Transverse colon (tissue), 4 donors: ENCODE measurements at regions not wholly inside any gene's neighbourhood (a gene's known extent, or its start where the extent isn't known, plus 50 kb on each side); places are given as distances from the start of the nearest gene placed in this dataset.

Source experiments
- DNase-seq: peaks from one replicate; pipeline ENCODE4 v3.0.0-alpha.2; 2019
- H3K27ac ChIP-seq, 4 donors: fragments of 200-600 bp; sonication (generic); 2 replicates each; pipeline ENCODE4 v1.5.1; 2016 to 2018; ENCODE audit warnings: inconsistent platforms in 4 of 4
- H3K27me3 ChIP-seq: fragments of 200-600 bp; sonication (generic); 2 replicates; pipeline ENCODE4 v1.5.1; 2017; ENCODE audit warnings: inconsistent platforms
- H3K36me3 ChIP-seq, 4 donors: fragments of 200-600 bp; sonication (generic); 2 replicates each; pipeline ENCODE4 v1.5.1; 2017 to 2019; ENCODE audit warnings: inconsistent platforms in 4 of 4
- H3K4me1 ChIP-seq, 4 donors: fragments of 200-600 bp; sonication (generic); 2 replicates each; pipeline ENCODE4 v1.5.1; 2017 to 2020; ENCODE audit warnings: inconsistent platforms in 4 of 4
- H3K4me3 ChIP-seq, 4 donors: fragments of 200-600 bp; sonication (generic); 1 replicate in 1 of 4; 2 replicates in 3 of 4; pipeline versions ENCODE4 v1.5.1 to v1.6.1; 2017 to 2019; ENCODE audit warnings: inconsistent platforms in 4 of 4
- H3K9me3 ChIP-seq, 2 donors: fragments of 200-600 bp; sonication (generic); 2 replicates each; pipeline ENCODE4 v1.5.1; 2017 to 2019; ENCODE audit warnings: inconsistent platforms in 2 of 2
- CTCF ChIP-seq, 5 experiments: fragments of 200-600 bp in 3 of 5; fragments of 450-650 bp in 2 of 5; sonication (generic) in 3 of 5; IDR thresholded peaks; 1 replicate in 2 of 5; 2 replicates in 3 of 5; pipeline ENCODE4 v1.5.1; 2016 to 2017; ENCODE audit warnings: antibody characterized with exemption in 5 of 5, inconsistent platforms in 3 of 5, mild to moderate bottlenecking in 2 of 5, moderate library complexity in 1 of 5
- EP300 ChIP-seq: sonication (generic); formaldehyde crosslinking; IDR thresholded peaks from one replicate; pipeline ENCODE4 v1.6.1; 2017; ENCODE audit warnings: antibody characterized with exemption, low read depth
- POLR2A ChIP-seq: fragments of 450-650 bp; IDR thresholded peaks from one replicate; pipeline ENCODE4 v1.6.1; 2016; ENCODE audit warnings: antibody characterized with exemption, mild to moderate bottlenecking, moderate library complexity
- POLR2AphosphoS5 ChIP-seq, 3 donors: sonication (generic); formaldehyde crosslinking; IDR thresholded peaks; one replicate each; pipeline ENCODE4 v1.6.1; 2016; ENCODE audit warnings: antibody characterized with exemption in 3 of 3
- WGBS, 2 donors: methylation state at CpG; one replicate each; pipeline ENCODE4 v1.1.5; 2018; ENCODE audit warnings: low coverage in 1 of 2; 5-methylcytosine and 5-hydroxymethylcytosine counted together
- in situ Hi-C, 4 donors: fragments of 200-750 bp; cut with MboI; loops; one replicate each; pipeline versions ENCODE4 v1.15.0 to v1.15.1; 2017; ENCODE audit warnings: low sequenced_read_pairs in 3 of 4, low pct_ligation_motif_present in 1 of 4, low pct_unique_long_range_greater_than_20kb in 1 of 4
- intact Hi-C: fragments of 100-400 bp; cut with DNase I; formaldehyde crosslinking; loops from one replicate; pipeline ENCODE4 v1.15.1; 2023; ENCODE audit warnings: low total_unique reads

DNA sequence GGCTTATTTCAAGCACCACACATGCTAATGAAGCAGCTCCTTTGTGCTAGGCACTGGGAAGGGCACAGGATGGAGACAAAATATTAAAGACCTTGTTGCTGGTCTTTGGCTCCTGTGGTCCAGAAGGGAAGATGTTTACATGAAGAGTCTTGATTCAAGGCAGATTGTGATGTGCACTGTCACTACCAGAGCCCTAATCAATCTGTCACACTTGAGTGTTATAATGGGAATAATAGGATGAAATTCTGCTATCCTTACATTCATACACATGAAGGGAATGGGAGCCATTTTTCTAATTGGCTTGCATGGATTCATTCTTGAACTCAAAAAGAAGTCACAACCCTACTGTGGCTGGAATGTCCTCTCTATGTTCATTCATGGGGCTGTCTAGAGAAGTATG is 203.0 kb downstream of the SEC61B start:
- H3K27me3 ChIP-seq, result no peaks in the 10 kb centered on the region
- H3K4me1 ChIP-seq, result no peaks in the 10 kb centered on the region
- TF ChIP-seq POLR2AphosphoS5 (IDR thresholded peaks at IDR 0.05), result no peak
- no peak for TF ChIP-seq CTCF (IDR thresholded peaks at IDR 0.05)
- no peak for TF ChIP-seq POLR2A
- no peak for TF ChIP-seq EP300
- intact Hi-C loops (no loop called here), in situ Hi-C loops (loop anchor here in 1 of 4 donors (25.0 kb wide), 1 partner anchor 88 kb away; no protein-coding TSS in a partner anchor)
- H3K4me3 ChIP-seq, result no peak overlapping the region
- H3K27ac ChIP-seq, result no peak overlapping the region
- no peak for DNase-seq
- no peaks in the 10 kb centered on the region for H3K9me3 ChIP-seq
- no peaks in the 10 kb centered on the region for H3K36me3 ChIP-seq

- H3K4me1 ChIP-seq, result no peaks in the 10 kb centered on the region
- no peak for DNase-seq
- intact Hi-C loops, result no loop called here
- H3K27ac ChIP-seq, result no peak overlapping the region
- WGBS, 2 donors, result 11 to 26% methylated on average over 1 of the region's 1 CpG
- H3K36me3 ChIP-seq, result no peaks in the 10 kb centered on the region
- no peaks in the 10 kb centered on the region for H3K9me3 ChIP-seq
- H3K27me3 ChIP-seq, result no peaks in the 10 kb centered on the region
- TF ChIP-seq POLR2A, result no peak
- TF ChIP-seq CTCF (IDR thresholded peaks at IDR 0.05), result no peak
- no peak for TF ChIP-seq EP300
- TF ChIP-seq POLR2AphosphoS5 (IDR thresholded peaks at IDR 0.05), result no peak
- in situ Hi-C loops, result loop anchor here in 1 of 4 donors (25.0 kb wide), 1 partner anchor 89 kb away; no protein-coding TSS in a partner anchor
- H3K4me3 ChIP-seq, result no peak overlapping the region
Measured at GRCh38 chr9:99425923-99426842, 204.1 kb downstream of the SEC61B start.

DNA sequence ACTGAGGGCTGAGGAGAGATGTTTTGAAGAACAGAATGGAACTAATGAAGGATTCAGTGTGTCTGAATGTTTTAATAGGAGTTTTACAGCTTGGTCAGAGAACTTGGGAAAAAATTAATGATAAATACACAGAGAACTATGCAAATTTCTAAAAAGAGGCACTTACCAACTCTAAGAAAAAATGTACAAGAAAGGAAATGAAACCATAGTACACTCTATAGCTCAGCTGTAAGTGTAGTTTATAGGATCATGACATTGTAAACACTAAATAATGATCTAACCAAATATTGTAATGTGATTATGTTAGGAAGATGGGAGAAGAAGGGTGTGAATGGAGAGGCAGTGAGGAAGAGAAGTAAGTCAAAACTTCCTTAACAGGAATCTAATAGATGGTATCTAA is 205.2 kb downstream of the SEC61B start:
- no peak for DNase-seq
- H3K4me1 ChIP-seq, result no peaks in the 10 kb centered on the region
- H3K27ac ChIP-seq, result no peak overlapping the region
- in situ Hi-C loops (loop anchor here in 1 of 4 donors (25.0 kb wide), 1 partner anchor 90 kb away; no protein-coding TSS in a partner anchor), intact Hi-C loops (no loop called here)
- H3K27me3 ChIP-seq, result no peaks in the 10 kb centered on the region
- TF ChIP-seq EP300, result no peak
- no peak for TF ChIP-seq POLR2A
- no peak for TF ChIP-seq CTCF (IDR thresholded peaks at IDR 0.05)
- TF ChIP-seq POLR2AphosphoS5 (IDR thresholded peaks at IDR 0.05), result no peak
- H3K9me3 ChIP-seq, result no peaks in the 10 kb centered on the region
- H3K36me3 ChIP-seq, result no peaks in the 10 kb centered on the region
- H3K4me3 ChIP-seq, result no peak overlapping the region

DNA sequence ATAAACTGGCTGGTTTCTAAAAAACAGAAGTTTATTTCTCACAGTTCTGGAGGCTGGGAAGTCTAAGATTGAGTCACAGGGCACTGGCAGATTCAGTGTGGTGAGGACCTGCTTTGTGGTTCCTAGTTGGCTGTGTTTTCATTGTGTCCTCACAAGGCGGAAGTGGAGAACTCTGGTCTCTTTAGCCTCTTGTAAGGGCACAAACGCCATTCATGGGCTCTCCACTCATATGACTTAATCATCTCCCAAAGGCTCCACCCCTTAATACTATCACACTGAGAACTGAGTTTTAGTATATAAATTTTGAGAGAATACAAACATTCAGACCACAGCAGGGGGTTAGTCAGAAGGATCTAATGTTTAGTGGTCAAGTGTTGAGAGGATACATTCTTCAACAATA is 208.2 kb downstream of the SEC61B start:
- Histone ChIP-seq H3K9me3 (no peaks in the 10 kb centered on the region), H3K4me3 (no peak overlapping the region), H3K36me3 (no peaks in the 10 kb centered on the region), H3K27ac (no peak overlapping the region), H3K27me3 (no peaks in the 10 kb centered on the region), H3K4me1 (no peaks in the 10 kb centered on the region)
- in situ Hi-C loops (loop anchor here in 1 of 4 donors (25.0 kb wide), 1 partner anchor 93 kb away; no protein-coding TSS in a partner anchor), intact Hi-C loops (no loop called here)
- WGBS, 2 donors, result 87% methylated on average over 2 of the region's 2 CpGs; no CpG with 5 or more reads in 1 of the 2 donors
- no peak for DNase-seq
- TF ChIP-seq POLR2AphosphoS5 (IDR thresholded peaks at IDR 0.05) (no peak), CTCF (IDR thresholded peaks at IDR 0.05) (no peak), POLR2A (no peak), EP300 (no peak)
